Fibroblast of lung (primary cell): ENCODE measurements at regions not wholly inside any gene's neighbourhood (a gene's known extent, or its start where the extent isn't known, plus 50 kb on each side); places are given as distances from the start of the nearest gene placed in this dataset.

Experiments used
- CTCF ChIP-seq, 2 donors: IDR thresholded peaks in 1 of 2; conservative IDR thresholded peaks in 1 of 2; 1 replicate in 1 of 2; 2 replicates in 1 of 2; pipeline ENCODE4 v1.5.1; 2011 to 2012; ENCODE audit warnings: low read length in 2 of 2, control low read depth in 1 of 2, inconsistent platforms in 1 of 2, low read depth in 1 of 2, mild to moderate bottlenecking in 1 of 2
- EZH2 ChIP-seq: IDR thresholded peaks from 2 replicates; pipeline ENCODE4 v1.5.1; 2012; ENCODE audit warnings: low read length, control low read depth, mild to moderate bottlenecking; ENCODE audit errors: missing control alignments

GRCh38 chr2:51484605-51485004 lies 452.7 kb upstream of the NRXN1 start:
- TF ChIP-seq CTCF (conservative IDR thresholded peaks at IDR 0.05 in 1 of 2, IDR thresholded peaks at IDR 0.05 in 1 of 2; ENCODE audit: low read depth in 1 of 2, low read length in 2 of 2) = no peak
- no peak for TF ChIP-seq EZH2
